Right lobe of liver (tissue), 4 donors: ENCODE measurements at regions not wholly inside any gene's neighbourhood (a gene's known extent, or its start where the extent isn't known, plus 50 kb on each side); places are given as distances from the start of the nearest gene placed in this dataset.

Experiments used
- CTCF ChIP-seq, 4 donors: fragments of 200-600 bp in 3 of 4; fragments of 450-650 bp in 1 of 4; IDR thresholded peaks; one replicate each; pipeline versions ENCODE4 v1.5.1 to v1.8.0; 2016 to 2022; ENCODE audit warnings: antibody characterized with exemption in 4 of 4, mild to moderate bottlenecking in 2 of 4
- POLR2A ChIP-seq: fragments of 450-650 bp; IDR thresholded peaks from one replicate; pipeline ENCODE4 v1.6.1; 2017; ENCODE audit warnings: antibody characterized with exemption, mild to moderate bottlenecking
- donor health status: DM: no; HTN: no; CAD: no.
- donor health status: DM: no; HTN: no; CAD: no.
- donor health status: DM: no; HTN: yes; CAD: no.

- TF ChIP-seq POLR2A, result no peak
- TF ChIP-seq CTCF (IDR thresholded peaks at IDR 0.05), result no peak
Measured at GRCh38 chr1:206411321-206411720, 59.0 kb upstream of the IKBKE start.
